NCI-H1092 treated with DMSO at 0.1 percent for 48 hours (cell line): ENCODE measurements at regions not wholly inside any gene's neighbourhood (a gene's known extent, or its start where the extent isn't known, plus 50 kb on each side); places are given as distances from the start of the nearest gene placed in this dataset.

Experiments used
- DNase-seq: peaks from one replicate; lab custom pipeline; 2025; lab: John Stamatoyannopoulos, UW

DNA sequence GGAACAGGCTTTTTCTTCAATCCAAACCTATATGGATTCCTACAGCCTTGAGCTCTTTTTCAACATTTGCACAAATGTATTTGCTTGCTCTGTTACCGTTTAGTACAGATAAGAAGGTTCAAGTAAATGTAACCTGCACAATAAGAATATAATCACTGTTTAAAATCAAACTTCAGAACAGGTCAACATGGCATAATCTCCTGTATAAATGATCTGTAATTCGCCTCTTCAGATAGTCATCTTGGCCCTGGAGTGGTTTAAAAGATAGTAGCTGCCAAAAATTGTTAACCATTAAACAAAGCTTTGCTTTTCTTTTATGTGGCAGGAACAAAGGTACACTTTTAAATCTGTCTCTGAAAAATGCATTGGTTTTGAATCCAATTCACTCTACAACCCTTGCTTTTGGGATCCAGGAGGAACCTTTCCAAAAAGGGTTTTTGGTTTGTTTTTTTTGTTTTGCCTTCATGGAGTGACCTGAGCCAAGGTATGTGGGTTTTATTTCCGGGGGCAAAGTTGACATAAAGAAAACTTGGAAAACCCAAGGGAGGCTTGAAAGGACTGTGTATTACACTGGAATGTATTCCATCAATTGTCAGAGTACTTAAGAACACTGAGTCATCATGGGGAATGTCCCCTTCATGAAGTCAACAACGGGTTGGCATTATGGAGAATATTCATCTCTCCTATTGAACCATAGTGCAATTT is 210.4 kb upstream of the HCCS start:
- no peak for DNase-seq

DNA sequence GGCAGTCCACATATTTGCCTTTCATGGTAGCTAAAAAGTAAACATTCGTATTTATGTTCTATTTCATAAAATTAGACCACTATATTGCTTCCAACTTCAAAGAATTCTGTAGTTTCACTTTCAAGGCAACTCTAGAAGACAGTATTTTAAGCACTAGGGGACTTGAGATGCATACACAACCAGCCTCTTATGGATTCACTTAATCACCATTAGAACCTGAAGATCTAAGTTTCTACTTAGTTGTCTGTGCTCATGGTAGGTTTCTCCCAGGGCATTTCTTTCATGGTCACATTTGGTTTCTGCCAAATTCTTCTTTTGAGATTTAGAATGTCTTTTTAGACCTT is 209.9 kb upstream of the HCCS start:
- DNase-seq: no peak

DNA sequence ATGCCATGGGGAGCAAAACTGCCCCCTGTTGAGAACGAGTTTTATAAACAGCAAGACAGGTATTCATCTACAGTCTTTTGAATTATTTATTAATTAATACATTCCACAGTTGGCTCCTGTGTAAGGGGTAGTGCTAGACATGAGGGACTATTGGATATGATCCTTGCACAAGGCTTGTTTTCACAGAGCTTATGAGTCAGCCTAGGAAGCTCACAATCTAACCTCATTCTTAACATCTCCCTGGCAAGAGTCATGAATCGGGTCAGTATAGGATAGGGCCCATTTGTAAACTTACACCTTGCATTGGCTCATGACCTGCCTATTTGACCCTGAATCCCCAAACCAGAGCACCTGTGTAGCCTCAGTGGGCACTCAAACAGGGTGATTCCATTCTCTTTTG is 209.1 kb upstream of the HCCS start:
- no peak for DNase-seq

DNA sequence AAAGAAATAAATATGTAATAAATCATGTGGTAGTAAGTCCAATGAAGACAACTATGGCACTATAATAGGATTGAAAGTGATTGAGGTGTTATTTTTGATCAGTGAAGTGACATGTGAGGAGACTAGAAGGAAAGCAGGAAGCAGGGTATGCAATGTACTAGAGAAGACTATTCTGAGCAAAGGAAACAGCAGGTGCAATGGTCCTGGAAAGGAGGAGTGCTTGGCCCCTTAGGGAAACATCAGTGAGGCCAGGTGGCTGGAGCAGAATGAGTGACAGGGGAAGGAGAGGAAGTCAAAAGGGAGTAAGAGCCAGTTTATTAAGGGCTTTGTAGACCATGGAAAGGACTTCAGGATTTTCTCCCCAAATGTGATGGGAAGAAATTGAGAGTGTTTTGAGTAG is 207.6 kb upstream of the HCCS start:
- no peak for DNase-seq

DNA sequence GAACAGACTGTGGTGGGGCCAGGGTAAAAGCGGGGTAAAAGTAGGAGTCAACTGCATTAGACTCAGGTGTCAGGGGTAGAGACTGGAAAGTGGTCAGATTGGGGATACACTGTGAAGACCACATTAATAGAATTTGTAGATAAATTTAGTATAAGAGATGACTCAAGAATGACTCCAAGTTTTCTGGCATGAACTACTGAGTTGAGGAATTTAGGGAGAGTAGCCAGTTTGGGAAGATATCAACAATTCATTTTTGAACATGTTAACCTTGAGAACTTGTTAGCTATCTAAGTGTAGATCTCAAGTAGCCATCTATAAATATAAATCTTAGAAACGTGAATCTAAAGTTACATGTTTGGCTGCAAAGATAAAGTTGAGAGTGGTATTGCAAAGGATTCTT is 206.9 kb upstream of the HCCS start:
- no peak for DNase-seq

DNA sequence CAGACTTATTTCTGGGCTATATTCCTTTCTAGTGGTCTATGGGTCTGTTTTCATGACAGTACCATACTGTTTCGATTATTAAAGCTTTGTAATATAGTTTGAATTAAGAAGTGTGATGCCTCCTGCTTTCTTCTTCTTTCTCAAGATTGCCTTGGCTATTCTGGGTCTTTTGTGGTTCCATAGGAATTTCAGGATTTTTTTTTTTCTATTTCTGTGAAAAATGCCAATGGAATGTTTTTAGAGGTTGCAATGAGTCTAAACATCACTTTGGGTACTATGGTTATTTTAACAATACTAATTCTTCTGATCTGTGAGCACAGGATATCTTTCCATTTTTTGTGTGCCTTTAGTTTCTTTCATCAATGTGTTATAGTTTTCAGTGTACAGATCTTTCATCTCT is 204.3 kb upstream of the HCCS start:
- no peak for DNase-seq

DNA sequence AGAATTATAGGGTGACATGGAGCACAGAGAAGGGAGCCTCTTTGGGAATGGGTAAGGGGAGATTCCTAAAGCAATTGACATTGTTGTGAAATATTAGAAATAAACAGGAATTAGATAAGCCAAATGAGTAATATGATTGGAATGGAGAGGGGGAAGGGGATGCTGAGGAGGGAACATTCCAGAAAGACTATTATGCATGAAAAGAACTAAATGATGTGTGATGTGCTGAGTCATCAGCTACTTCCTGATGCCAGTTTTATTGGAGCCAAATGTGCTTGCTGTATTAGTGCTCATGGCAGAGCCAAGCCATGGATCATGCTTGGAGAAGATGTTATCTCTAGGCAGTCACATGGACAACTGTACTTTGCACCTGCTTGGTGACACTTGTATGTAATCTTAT is 189.0 kb upstream of the HCCS start:
- no peak for DNase-seq

DNA sequence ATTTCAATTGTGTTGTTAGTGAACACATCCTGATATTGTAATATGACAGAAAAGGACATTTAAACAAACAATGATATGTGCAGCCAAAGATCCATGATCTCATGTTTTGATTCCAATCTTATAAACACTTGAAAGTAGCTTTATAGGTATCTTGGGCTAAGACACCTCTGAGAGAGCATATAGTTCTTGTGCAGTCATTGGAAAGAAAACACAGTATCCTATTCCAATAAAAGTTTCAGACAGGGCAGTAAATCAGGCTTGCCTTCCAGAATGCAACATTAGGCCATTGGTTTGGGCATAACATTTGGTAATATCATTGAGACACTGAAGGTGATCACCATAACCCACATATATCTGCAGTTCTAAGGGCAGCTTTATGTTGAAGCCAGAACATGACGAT is 188.3 kb upstream of the HCCS start:
- no peak for DNase-seq

DNA sequence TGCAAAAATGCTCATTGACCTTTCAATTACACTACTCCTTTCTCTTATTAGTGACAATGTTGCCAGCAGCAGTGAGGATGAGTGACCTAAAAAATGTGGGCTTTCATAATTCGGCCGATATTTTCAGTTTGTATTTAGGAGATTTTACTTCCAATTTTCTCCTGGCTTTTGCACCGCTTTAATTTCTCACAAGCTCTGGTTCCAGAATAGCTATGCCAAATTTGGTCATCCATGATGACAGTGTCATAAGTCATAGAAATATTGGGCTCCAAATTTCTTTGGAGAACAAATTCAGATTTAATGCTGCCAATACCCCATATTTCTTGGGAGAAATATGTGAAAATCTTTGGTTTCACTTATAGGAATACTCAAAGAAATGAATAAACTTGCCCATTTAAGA is 187.7 kb upstream of the HCCS start:
- no peak for DNase-seq

DNA sequence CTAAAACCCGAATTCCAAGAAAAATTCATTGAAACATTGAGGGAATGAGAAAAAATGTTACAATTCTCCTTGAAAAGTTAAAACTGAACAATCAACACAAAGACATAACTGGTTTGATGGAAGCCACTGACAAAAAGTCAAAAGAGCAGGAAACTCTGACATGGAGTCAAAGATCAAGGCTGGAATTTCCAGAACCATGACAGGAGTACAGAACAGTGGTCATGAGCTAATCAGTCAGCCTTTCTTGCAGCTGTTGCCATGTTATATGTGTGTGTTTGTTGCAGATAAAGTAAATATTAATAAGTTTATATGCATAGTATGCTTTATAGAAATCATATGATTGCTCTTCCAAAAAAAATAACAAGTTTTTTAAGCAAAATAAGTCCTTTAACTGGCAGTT is 184.7 kb upstream of the HCCS start:
- no peak for DNase-seq

DNA sequence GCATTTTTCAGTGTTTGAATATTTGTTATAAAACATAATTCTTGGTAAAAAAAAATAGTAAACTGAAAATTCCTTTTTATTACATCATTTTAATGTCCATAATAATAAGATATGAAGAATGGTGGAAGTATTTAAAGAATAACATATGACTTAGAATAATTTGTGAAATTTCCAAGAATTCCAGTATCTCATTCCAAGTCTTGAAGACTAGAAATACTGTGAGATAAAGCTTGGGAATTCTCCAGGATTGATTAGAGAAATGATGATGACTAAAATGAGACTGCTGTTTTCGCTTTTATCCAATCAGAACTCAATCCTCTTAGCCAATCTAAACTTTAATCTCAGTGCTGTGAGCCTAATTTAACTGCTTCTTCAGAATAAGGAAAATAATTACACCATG is 184.2 kb upstream of the HCCS start:
- no peak for DNase-seq

DNA sequence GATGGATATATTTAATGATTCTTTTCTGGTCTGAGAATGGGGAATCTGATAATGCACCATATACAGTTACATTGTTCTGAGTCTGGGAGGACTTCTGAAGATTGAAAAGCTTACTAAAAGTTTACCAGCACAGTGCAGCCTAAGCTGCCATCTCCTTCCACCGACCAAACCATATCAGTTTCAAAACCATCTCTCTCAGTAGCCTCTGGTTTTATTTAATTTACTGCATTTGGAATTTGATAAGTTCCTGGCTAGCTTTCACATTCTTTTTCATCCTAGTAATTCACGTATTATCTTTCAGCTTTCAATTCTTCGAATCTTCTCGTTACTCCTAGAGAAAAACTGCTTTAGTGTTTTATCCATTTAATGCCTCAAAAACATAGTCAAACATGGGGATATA is 181.4 kb upstream of the HCCS start:
- DNase-seq: no peak

DNA sequence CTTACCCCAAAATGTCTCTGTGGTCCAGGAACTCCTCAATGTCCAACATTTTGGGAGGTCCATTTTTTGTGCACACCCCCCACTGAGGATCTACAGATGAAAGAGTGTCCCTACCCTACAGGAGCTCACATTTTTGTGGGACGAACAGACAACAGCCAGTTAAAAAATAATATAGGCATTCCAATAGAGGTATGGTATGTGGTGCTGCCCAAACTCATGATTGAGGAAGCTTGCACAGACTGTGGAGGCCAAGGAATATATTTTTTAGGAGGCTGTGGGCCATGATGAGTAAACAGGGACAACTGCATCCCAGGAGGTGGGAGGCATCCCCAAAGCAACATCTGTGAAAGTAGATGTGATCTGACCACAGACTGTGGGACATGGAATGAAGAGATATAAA is 181.0 kb upstream of the HCCS start:
- no peak for DNase-seq

DNA sequence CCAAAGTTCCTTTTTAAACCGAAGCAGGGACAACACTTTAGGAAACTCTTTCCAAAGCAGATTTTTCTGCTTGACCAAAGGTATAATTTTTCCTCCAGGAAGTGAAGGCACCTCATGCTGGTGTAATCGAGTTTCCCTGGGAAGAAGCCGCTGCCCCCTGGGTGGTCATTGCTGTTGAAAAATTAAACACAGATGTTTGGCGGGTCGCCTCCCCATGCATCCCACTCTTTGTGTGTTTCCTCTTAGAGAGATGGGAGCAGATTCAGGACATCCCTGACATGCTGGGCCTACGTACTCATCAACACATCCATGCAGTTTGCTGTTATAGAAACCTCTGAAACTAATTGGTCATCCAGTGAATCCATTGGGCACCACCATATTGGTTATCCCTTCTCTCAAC is 179.2 kb upstream of the HCCS start:
- DNase-seq: no peak

DNA sequence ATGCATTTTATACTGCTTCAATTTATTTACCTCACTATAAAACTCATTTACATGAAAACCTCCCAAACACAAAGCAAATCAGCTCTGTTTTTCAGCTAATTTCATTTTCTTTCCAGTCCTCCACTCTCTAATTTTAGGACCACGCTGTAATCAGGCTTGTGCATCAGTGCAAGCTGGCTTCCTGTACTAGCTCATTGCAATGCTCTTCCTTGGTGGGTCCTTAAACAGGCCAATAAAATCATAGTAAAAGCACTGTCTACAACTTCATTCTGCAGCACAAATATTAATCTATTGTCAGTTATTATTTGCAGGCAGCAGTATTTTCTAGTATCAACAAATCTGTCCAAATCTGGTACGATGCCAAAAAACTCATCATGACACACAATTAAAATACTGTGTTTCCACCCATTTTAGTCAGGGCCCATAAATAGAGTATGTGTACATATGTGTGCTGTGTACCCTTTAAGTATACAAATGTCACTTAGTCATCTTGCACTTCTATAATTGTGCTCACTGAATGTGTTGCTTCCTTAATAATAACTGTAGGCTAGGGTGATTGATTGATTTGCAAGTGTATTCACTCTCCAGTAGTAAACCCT is 178.2 kb upstream of the HCCS start:
- no peak for DNase-seq

DNA sequence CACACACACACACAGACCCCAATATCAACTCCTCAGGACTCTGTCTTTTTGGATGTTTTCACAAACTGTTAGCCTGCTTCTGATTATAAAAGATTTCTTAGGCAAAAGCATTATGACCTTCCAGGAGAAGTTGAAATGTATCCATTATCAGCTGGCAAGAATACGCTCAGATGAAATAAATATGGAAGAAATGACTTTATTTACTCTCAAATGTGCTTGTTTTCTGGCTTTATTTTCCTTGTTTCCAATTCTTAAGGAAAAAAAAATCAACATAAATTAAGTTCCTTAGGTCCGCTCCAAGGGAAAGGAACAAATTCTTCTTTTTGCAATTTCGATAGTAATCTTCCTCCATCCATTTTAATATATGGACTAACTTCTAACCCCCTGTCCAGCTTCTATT is 175.6 kb upstream of the HCCS start:
- DNase-seq: no peak

DNA sequence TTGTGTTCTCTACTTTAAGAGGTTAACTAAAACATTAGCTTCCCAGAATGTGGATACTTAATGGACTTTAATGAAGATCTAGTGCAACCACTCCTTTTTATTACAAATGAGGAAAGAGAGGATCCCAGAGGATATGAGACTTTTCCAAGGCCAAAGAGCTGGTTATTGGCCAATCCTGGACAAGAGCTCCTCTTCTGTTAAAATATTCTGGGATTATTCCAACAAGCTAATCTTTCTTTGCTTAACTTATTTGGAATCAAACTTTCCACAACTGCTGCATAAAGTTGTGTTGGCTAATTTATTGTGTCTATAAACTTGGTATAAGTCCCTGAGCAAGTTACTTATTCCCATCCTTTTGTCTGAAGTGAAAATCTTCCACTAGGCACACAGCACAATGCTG is 174.2 kb upstream of the HCCS start:
- no peak for DNase-seq

DNA sequence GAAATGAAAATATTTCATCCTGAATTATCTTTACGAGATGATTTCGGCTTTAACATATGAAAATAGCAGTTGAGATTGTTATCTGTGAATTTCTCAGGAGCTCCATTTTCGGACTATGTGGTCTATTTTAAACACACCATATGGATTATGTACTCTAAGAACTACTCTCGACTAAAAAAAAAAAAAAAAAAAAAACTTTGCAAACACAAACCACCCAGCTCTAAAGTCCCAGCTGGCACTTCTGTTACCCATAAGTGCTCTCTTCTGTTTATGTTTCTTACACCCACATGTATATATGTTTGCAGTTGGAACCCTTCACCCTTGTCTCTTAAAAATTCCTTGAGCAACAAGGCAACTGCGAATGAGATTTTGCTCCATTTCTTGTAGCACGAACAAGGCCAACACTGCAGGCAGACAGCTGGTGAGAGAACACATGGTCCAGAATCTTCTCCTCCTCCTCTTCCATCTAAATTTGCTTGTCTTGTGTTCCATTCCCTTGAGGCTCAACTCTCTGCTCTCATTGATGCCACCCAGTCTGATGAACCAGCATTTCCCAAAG is 172.7 kb upstream of the HCCS start:
- DNase-seq: no peak

DNA sequence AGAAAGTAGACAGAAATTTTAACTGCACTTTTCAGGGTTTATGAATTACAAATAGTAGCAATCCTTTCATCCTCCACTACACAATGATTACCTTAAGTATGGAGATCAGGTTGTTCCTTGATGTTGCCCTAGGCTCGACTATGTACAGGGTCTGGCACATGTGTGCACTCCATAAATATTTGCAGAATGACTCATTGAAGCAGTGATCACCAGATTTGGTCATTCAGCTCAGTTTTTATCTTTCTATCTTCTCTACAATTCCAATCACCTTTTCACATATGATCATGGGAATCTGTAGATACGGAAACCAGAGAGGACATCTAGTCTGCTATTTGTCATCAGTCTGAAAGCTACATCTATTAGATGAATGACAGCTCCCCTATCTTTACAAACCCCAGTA is 171.7 kb upstream of the HCCS start:
- no peak for DNase-seq

DNA sequence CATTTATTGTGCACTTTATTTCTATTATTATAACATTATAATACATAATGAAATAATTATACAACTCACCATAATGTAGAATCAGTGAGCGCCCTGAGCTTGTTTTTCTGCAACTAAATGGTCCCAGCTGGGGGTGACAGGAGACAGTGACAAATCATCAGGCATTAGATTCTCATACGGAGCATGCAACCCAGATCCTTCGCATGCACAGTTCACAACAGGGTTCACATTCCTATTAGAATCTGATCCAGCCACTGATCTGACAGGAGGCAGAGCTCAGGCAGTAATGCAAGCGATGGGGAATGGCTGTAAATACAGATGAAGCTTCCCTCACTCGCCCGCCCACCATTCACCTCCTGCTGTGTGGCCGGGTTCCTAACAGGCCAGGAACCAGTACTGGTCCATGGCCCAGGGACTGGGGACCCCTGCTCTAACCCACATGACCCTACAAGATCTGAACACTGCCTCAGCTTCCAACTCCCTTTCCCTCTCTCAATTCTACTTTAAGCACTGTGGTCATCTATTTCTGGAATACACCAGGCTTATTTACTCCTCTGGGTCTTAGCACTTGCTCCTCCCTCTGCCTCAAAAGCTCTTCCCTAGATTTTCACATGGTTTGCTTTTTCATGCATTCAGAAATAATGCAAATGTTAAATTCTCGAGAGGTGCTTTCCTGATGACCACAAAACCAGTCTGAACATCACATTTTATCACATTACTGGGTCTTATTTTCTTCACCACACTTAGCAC is 166.8 kb upstream of the HCCS start:
- no peak for DNase-seq

DNA sequence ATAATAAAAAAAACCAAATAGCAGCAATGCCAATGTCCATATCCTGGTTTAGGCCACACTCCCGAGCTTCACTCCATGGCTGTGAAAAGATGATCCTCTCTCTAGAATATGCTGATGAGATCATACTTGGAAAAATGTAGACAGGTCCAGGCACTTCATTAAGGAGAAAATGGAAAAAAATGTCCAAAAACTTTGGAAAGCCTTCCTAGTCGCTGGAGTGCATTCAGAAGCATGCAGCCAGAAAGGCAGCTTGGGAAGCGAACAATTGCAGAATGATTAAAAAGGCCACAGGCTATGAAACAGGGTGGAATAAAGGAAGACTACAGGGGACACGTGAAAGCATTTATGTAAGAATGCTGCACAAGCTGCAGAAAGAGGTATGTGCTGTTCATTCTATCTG is 165.6 kb upstream of the HCCS start:
- no peak for DNase-seq

DNA sequence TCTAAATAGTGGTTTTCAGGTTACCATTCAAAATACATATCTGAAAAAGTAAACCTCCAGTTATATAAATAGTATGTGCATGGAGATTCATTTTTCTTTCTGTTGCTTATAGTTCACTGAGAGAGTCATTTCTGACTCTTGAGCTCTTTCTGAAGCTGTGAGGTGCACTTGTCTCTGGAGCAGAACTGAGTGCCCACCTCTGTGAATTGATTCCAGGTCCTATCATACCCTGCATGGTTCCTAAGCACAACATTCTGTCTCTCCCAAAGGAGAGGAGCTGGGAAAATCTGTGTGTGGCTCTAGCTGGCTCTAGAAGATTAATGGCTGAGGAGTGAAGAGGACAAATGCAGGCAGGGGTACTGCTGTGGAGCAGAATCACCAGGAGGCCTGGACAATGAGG is 161.6 kb upstream of the HCCS start:
- no peak for DNase-seq

DNA sequence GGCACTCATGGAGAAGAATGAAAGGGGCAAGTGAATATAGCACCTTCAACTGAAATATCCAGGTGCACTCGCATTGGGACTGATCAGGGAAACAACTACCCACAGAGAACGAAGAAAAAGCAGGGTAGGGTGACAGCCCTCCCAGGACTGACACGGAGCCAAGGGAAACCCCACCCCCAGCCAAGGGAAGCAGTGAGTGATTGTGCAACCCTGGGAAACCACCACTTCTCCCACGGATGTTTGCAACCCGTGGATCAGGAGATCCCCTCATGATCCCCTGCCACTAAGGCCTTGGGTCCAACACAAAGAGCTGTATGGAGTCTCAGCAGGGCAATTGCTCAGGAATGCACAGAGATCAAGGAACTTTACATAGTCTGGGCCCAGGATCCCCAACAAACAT is 158.5 kb upstream of the HCCS start:
- no peak for DNase-seq
